GM13976 (cell line): ENCODE measurements at regions not wholly inside any gene's neighbourhood (a gene's known extent, or its start where the extent isn't known, plus 50 kb on each side); places are given as distances from the start of the nearest gene placed in this dataset.

Experiments used
- DNase-seq: peaks from one replicate; pipeline ENCODE4 v3.0.0; 2012; ENCODE audit warnings: low spot score
- CTCF ChIP-seq: IDR thresholded peaks from 2 replicates; pipeline ENCODE4 v1.5.1; 2012; ENCODE audit warnings: borderline replicate concordance, mild to moderate bottlenecking; ENCODE audit not compliant: insufficient read depth; ENCODE audit errors: extremely low read depth, missing control alignments, control extremely low read depth
- in situ Hi-C: fragments of 300-500 bp; cut with MboI; formaldehyde crosslinking; loops from one replicate; pipeline ENCODE4 v1.12.0; 2022; ENCODE audit warnings: low sequenced_read_pairs, mixed read lengths, inconsistent platforms; ENCODE audit not compliant: unreplicated experiment

GRCh38 chr17:71360301-71360700, 760.5 kb upstream of the SOX9 start:
- DNase-seq: no peak
- TF ChIP-seq CTCF: no peak
- in situ Hi-C loops: no loop called here

- DNase-seq: no peak
- in situ Hi-C loops: no loop called here
- no peak for TF ChIP-seq CTCF
These were observed 759.0 kb upstream of the SOX9 start for GRCh38 chr17:71361656-71362450.

- in situ Hi-C loops: no loop called here
- TF ChIP-seq CTCF: no peak
These were observed 757.2 kb upstream of the SOX9 start for GRCh38 chr17:71363661-71364060.

GRCh38 chr17:71371809-71372208, 749.0 kb upstream of the SOX9 start:
- DNase-seq: no peak
- in situ Hi-C loops: no loop called here
- no peak for TF ChIP-seq CTCF

More at GRCh38 chr17:71363661-71364060, 757.2 kb upstream of the SOX9 start:
- no peak for DNase-seq

- DNase-seq: no peak
- TF ChIP-seq CTCF: no peak
- in situ Hi-C loops: no loop called here
These were observed 744.9 kb upstream of the SOX9 start for GRCh38 chr17:71375948-71376347.

- no peak for TF ChIP-seq CTCF
- in situ Hi-C loops: no loop called here
- DNase-seq: no peak
These were observed 743.9 kb upstream of the SOX9 start for GRCh38 chr17:71376933-71377332.
